ENCODE measurements at regions not wholly inside any gene's neighbourhood (a gene's known extent, or its start where the extent isn't known, plus 50 kb on each side); places are given as distances from the start of the nearest gene placed in this dataset.

DNA sequence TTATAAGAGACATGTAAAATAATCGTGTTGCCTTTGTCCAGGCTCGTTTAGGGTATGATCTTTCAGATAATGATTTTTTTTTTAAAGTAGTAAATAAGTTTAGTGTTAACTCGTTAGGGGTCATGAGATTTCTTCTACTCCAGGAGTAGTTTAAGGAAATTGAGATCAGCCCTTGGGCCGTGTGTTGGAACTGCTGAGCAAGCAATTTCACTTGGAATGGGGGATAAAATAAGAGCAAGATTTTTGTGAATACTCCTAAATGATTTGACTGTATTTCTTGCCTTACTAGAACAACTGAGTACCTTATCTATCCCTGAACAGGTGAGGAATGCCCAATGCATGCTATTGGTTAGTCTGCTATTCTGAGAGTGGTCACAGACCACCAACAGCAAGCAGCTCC lies 102.2 kb upstream of the SERPINE2 start:
- TF ChIP-seq, protein P1, sequence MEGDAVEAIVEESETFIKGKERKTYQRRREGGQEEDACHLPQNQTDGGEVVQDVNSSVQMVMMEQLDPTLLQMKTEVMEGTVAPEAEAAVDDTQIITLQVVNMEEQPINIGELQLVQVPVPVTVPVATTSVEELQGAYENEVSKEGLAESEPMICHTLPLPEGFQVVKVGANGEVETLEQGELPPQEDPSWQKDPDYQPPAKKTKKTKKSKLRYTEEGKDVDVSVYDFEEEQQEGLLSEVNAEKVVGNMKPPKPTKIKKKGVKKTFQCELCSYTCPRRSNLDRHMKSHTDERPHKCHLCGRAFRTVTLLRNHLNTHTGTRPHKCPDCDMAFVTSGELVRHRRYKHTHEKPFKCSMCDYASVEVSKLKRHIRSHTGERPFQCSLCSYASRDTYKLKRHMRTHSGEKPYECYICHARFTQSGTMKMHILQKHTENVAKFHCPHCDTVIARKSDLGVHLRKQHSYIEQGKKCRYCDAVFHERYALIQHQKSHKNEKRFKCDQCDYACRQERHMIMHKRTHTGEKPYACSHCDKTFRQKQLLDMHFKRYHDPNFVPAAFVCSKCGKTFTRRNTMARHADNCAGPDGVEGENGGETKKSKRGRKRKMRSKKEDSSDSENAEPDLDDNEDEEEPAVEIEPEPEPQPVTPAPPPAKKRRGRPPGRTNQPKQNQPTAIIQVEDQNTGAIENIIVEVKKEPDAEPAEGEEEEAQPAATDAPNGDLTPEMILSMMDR (IDR thresholded peaks at IDR 0.05; ENCODE audit: insufficient read depth, low read depth, low read length, missing control alignments): no peak
- no peak for DNase-seq (ENCODE audit: low read depth)
- no peak overlapping the region for H3K4me3 ChIP-seq (ENCODE audit: low read length)

GRCh38 chr2:224137208-224137607 lies 98.1 kb upstream of the SERPINE2 start:
- no peak overlapping the region for H3K4me3 ChIP-seq (ENCODE audit: low read length)
- TF ChIP-seq, protein P1 (IDR thresholded peaks at IDR 0.05; ENCODE audit: insufficient read depth, low read depth, low read length, missing control alignments): no peak
- no peak for DNase-seq (ENCODE audit: low read depth)

DNA sequence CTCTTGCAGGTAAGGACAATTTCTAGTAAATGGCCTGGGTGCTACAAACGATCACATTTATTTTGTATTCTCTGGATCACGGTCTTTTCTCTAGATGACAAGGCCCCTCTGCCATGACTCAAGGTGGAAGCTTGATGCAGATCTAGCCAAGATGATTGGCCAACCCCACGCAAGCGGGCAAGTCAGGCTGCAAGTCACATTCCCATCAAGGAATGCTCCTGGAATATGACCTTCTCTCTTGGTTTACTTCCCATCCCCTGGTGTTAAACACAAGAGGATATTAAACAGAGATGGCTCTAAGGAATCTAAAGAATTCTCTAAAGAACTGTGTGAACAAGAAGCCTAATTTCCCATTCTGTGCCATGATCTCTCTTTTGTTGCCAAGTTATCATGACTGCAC lies 97.3 kb upstream of the SERPINE2 start:
- TF ChIP-seq, protein P1 (IDR thresholded peaks at IDR 0.05; ENCODE audit: insufficient read depth, low read depth, low read length, missing control alignments): no peak
- DNase-seq (ENCODE audit: low read depth): no peak
- no peak overlapping the region for H3K4me3 ChIP-seq (ENCODE audit: low read length)

GRCh38 chr2:224135881-224136280 lies 96.8 kb upstream of the SERPINE2 start:
- H3K4me3 ChIP-seq (ENCODE audit: low read length): no peak overlapping the region
- TF ChIP-seq, protein P1 (IDR thresholded peaks at IDR 0.05; ENCODE audit: insufficient read depth, low read depth, low read length, missing control alignments): no peak
- DNase-seq (ENCODE audit: low read depth): no peak

- TF ChIP-seq, protein P1 (IDR thresholded peaks at IDR 0.05; ENCODE audit: insufficient read depth, low read depth, low read length, missing control alignments): no peak
- H3K4me3 ChIP-seq (ENCODE audit: low read length): no peak overlapping the region
- DNase-seq (ENCODE audit: low read depth): no peak
Measured at GRCh38 chr2:224134003-224134734, 95.1 kb upstream of the SERPINE2 start.

DNA sequence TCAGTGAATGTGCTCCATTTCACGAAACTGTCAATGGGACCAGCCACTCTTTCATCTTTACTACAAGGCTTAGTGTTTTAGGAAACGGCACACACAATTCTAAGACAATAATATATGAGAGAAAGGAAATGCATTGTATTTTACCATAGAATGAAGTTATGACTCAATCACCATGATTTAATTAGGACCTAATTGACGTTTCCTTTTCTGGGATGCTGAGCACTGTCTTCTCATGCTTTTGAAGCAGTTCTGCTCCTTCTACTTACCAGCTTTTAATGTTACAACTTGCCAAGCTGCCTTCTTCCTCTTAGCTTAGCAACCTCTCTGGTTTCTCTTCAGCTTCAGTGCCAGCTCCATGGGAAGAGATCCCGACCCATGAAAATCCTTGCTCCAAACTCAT lies 94.3 kb upstream of the SERPINE2 start:
- no peak overlapping the region for H3K4me3 ChIP-seq (ENCODE audit: low read length)
- TF ChIP-seq, protein P1 (IDR thresholded peaks at IDR 0.05; ENCODE audit: insufficient read depth, low read depth, low read length, missing control alignments): no peak
- DNase-seq (ENCODE audit: low read depth): no peak
